OCI-LY1 (cell line): ENCODE measurements at regions not wholly inside any gene's neighbourhood (a gene's known extent, or its start where the extent isn't known, plus 50 kb on each side); places are given as distances from the start of the nearest gene placed in this dataset.

ENCODE experiments used
- CTCF ChIP-seq: fragments of 200-600 bp; sonication (generic), shearing (Covaris generic); IDR thresholded peaks from 2 replicates; pipeline ENCODE4 v1.5.1; 2017; ENCODE audit warnings: mild to moderate bottlenecking, antibody characterized with exemption, low read length, moderate library complexity, mixed read lengths
- EZH2 ChIP-seq: fragments of 200-600 bp; sonication (generic), shearing (Covaris generic); IDR thresholded peaks from 2 replicates; pipeline ENCODE4 v1.8.0; 2017; ENCODE audit warnings: borderline replicate concordance, mixed run types, mild to moderate bottlenecking, antibody characterized with exemption, low read length, moderate library complexity, mixed read lengths

- TF ChIP-seq CTCF (no peak), EZH2 (no peak)
These were observed 194.8 kb downstream of the ANAPC1 start for GRCh38 chr2:111689174-111689573.
